Endothelial cell (in vitro differentiated cells): ENCODE measurements at regions not wholly inside any gene's neighbourhood (a gene's known extent, or its start where the extent isn't known, plus 50 kb on each side); places are given as distances from the start of the nearest gene placed in this dataset.
A peak's percentile ranks its signal among the peaks of the same experiment; 100 is the strongest.

ENCODE experiments used
- DNase-seq: peaks from one replicate; pipeline ENCODE4 v3.0.0; 2021; ENCODE audit warnings: low spot score
- H3K27ac Mint-ChIP-seq: one replicate; pipeline ENCODE4 v1.8.0; 2021; ENCODE audit warnings: mixed read lengths, inconsistent platforms; ENCODE audit not compliant: unreplicated experiment
- H3K27me3 Mint-ChIP-seq: one replicate; pipeline ENCODE4 v1.8.0; 2021; ENCODE audit warnings: mild to moderate bottlenecking, moderate library complexity, mixed read lengths, inconsistent platforms; ENCODE audit not compliant: unreplicated experiment
- H3K36me3 Mint-ChIP-seq: one replicate; pipeline ENCODE4 v1.8.0; 2021; ENCODE audit warnings: mild to moderate bottlenecking, low read depth, mixed read lengths, inconsistent platforms; ENCODE audit not compliant: unreplicated experiment
- H3K4me1 Mint-ChIP-seq: one replicate; pipeline ENCODE4 v1.8.0; 2021; ENCODE audit warnings: mild to moderate bottlenecking, mixed read lengths, inconsistent platforms; ENCODE audit not compliant: unreplicated experiment
- H3K4me3 Mint-ChIP-seq: one replicate; pipeline ENCODE4 v1.8.0; 2021; ENCODE audit warnings: mild to moderate bottlenecking, mixed read lengths, inconsistent platforms; ENCODE audit not compliant: unreplicated experiment
- H3K9me3 Mint-ChIP-seq: one replicate; pipeline ENCODE4 v1.8.0; 2021; ENCODE audit warnings: mixed read lengths, inconsistent platforms; ENCODE audit not compliant: unreplicated experiment
- CTCF ChIP-seq: fragments of 200-600 bp; sonication (generic); IDR thresholded peaks from one replicate; pipeline ENCODE4 v1.5.0; 2021; ENCODE audit warnings: antibody characterized with exemption; ENCODE audit not compliant: unreplicated experiment

- TF ChIP-seq CTCF, result no peak
- H3K27me3 Mint-ChIP-seq, result peaks cover 2% of the 10 kb centered on the region
- no peak overlapping the region for H3K4me3 Mint-ChIP-seq
- H3K36me3 Mint-ChIP-seq, result peaks cover 3% of the 10 kb centered on the region
- no peak for DNase-seq
- H3K9me3 Mint-ChIP-seq, result no peaks in the 10 kb centered on the region
- no peak overlapping the region for H3K27ac Mint-ChIP-seq
- H3K4me1 Mint-ChIP-seq, result peaks cover 10% of the 10 kb centered on the region
These were observed 257.2 kb downstream of the IRF8 start for GRCh38 chr16:86156155-86156554.

DNA sequence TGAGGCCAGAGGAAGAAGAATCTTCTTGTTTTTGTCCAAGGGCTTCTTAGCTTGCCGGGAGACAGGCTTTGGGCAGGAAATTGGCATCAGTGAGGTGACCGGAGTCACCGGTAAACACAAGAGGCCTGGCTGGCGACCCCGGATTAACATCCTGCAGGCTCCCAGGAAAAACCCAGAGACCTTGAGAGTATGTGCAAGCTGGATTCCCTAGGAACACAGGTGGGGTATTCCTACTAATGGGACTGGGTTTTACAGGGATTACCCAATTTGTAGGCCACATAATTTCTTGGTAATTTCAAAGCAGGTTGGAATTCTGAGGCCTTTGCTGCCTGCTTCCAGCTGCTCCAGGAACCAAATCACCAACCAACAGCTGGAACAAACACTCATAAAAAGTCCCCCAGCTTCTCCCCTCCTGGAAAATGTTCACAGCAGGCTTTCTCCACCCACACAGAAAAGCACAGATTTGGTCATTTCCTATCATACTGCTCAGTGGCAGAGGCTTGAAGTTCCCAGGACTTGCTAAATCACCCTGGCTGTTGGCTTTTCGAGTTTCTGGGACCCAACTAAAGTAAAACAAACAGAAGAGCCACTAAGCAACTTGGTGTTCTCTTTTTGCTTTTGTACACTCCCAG, 258.8 kb downstream of the IRF8 start:
- no peak for DNase-seq
- no peaks in the 10 kb centered on the region for H3K9me3 Mint-ChIP-seq
- H3K36me3 Mint-ChIP-seq, result peaks cover 3% of the 10 kb centered on the region
- H3K4me3 Mint-ChIP-seq, result no peak overlapping the region
- peaks cover 5% of the 10 kb centered on the region for H3K4me1 Mint-ChIP-seq
- peak overlapping the region; percentile 53 for H3K27ac Mint-ChIP-seq
- peaks cover 2% of the 10 kb centered on the region for H3K27me3 Mint-ChIP-seq
- no peak for TF ChIP-seq CTCF

GRCh38 chr16:86158688-86159360, 259.9 kb downstream of the IRF8 start:
- Mint-ChIP-seq H3K36me3 (peaks cover 3% of the 10 kb centered on the region), H3K9me3 (no peaks in the 10 kb centered on the region), H3K27ac (peak overlapping the region; percentile 85), H3K4me3 (no peak overlapping the region), H3K4me1 (peaks cover 5% of the 10 kb centered on the region), H3K27me3 (peaks cover 2% of the 10 kb centered on the region)
- no peak for TF ChIP-seq CTCF
- no peak for DNase-seq

DNA sequence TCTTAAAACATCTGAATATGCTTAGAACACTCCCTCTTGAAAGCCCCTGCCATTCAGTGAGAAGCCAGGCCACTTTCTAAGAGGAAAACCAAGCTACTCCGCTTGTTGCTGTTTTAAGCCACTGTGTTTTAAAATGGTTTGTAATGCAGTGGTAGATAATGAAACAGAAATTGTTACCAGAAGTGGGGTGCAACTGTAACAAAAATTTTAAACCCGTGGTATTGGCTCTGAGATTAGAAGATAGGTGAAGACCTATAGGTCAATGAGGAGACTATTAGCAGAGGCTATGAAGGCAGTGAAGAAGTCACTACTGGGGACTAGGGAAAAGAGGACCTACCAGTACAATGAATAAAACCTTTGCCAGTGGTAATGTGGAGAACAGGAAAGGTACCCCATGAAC, 266.5 kb downstream of the IRF8 start:
- no peak overlapping the region for H3K27ac Mint-ChIP-seq
- no peaks in the 10 kb centered on the region for H3K9me3 Mint-ChIP-seq
- DNase-seq, result no peak
- H3K4me3 Mint-ChIP-seq, result no peak overlapping the region
- H3K27me3 Mint-ChIP-seq, result peaks cover 1% of the 10 kb centered on the region
- H3K4me1 Mint-ChIP-seq, result no peaks in the 10 kb centered on the region
- TF ChIP-seq CTCF, result no peak
- no peaks in the 10 kb centered on the region for H3K36me3 Mint-ChIP-seq

GRCh38 chr16:86166414-86166813, 267.5 kb downstream of the IRF8 start:
- no peak overlapping the region for H3K4me3 Mint-ChIP-seq
- no peaks in the 10 kb centered on the region for H3K9me3 Mint-ChIP-seq
- H3K27me3 Mint-ChIP-seq, result peaks cover 2% of the 10 kb centered on the region
- TF ChIP-seq CTCF, result no peak
- H3K36me3 Mint-ChIP-seq, result no peaks in the 10 kb centered on the region
- no peak for DNase-seq
- H3K27ac Mint-ChIP-seq, result no peak overlapping the region
- H3K4me1 Mint-ChIP-seq, result no peaks in the 10 kb centered on the region
